ENCODE measurements at regions not wholly inside any gene's neighbourhood (a gene's known extent, or its start where the extent isn't known, plus 50 kb on each side); places are given as distances from the start of the nearest gene placed in this dataset.

GRCh38 chr6:1181939-1182605, 129.8 kb upstream of the FOXQ1 start:
- TF ChIP-seq CTCF (IDR thresholded peaks at IDR 0.05; ENCODE audit: insufficient read depth, low read length), result no peak
- no peak for TF ChIP-seq SPI1 (IDR thresholded peaks at IDR 0.05; ENCODE audit: borderline replicate concordance, low read depth)
- no peak for TF ChIP-seq REST (IDR thresholded peaks at IDR 0.05; ENCODE audit: insufficient replicate concordance, low read depth)
- no peak for TF ChIP-seq GABPA (IDR thresholded peaks at IDR 0.05; ENCODE audit: low read depth)
- no peak for TF ChIP-seq POLR2AphosphoS5 (IDR thresholded peaks at IDR 0.05; ENCODE audit: low read depth)
- H3K27me3 ChIP-seq (ENCODE audit: insufficient read depth, poor library complexity, severe bottlenecking), result peaks cover 5% of the 10 kb centered on the region
- H3K27ac ChIP-seq (replicated peaks), result no peak overlapping the region

GRCh38 chr6:1179571-1180459, 132.1 kb upstream of the FOXQ1 start:
- no peak for DNase-seq (ENCODE audit: low read depth in 1 of 2, low spot score in 1 of 2)
- TF ChIP-seq REST (IDR thresholded peaks at IDR 0.05; ENCODE audit: insufficient replicate concordance, low read depth) (no peak), POLR2AphosphoS5 (IDR thresholded peaks at IDR 0.05; ENCODE audit: low read depth) (no peak), SPI1 (IDR thresholded peaks at IDR 0.05; ENCODE audit: borderline replicate concordance, low read depth) (no peak), GABPA (IDR thresholded peaks at IDR 0.05; ENCODE audit: low read depth) (no peak), CTCF (IDR thresholded peaks at IDR 0.05; ENCODE audit: insufficient read depth, low read length) (no peak)
- no peak overlapping the region for H3K27ac ChIP-seq (replicated peaks)
- no peak overlapping the region for H3K4me3 ChIP-seq (replicated peaks; ENCODE audit: insufficient read depth, low read length)
- H3K27me3 ChIP-seq (ENCODE audit: insufficient read depth, poor library complexity, severe bottlenecking), result no peaks in the 10 kb centered on the region

More at GRCh38 chr6:1181939-1182605, 129.8 kb upstream of the FOXQ1 start:
- H3K4me3 ChIP-seq (replicated peaks; ENCODE audit: insufficient read depth, low read length), result no peak overlapping the region
- DNase-seq (ENCODE audit: low read depth in 1 of 2, low spot score in 1 of 2), result no peak

- H3K4me3 ChIP-seq (replicated peaks; ENCODE audit: insufficient read depth, low read length), result no peak overlapping the region
- H3K27ac ChIP-seq (replicated peaks), result no peak overlapping the region
- no peak for DNase-seq (ENCODE audit: low read depth in 1 of 2, low spot score in 1 of 2)
- TF ChIP-seq SPI1 (IDR thresholded peaks at IDR 0.05; ENCODE audit: borderline replicate concordance, low read depth) (no peak), REST (IDR thresholded peaks at IDR 0.05; ENCODE audit: insufficient replicate concordance, low read depth) (no peak), GABPA (IDR thresholded peaks at IDR 0.05; ENCODE audit: low read depth) (no peak), CTCF (IDR thresholded peaks at IDR 0.05; ENCODE audit: insufficient read depth, low read length) (no peak), POLR2AphosphoS5 (IDR thresholded peaks at IDR 0.05; ENCODE audit: low read depth) (no peak)
- H3K27me3 ChIP-seq (ENCODE audit: insufficient read depth, poor library complexity, severe bottlenecking), result no peaks in the 10 kb centered on the region
These were observed 133.3 kb upstream of the FOXQ1 start for GRCh38 chr6:1178590-1178989.

All from HL-60 (cell line).